SK-N-SH (cell line): ENCODE measurements at regions not wholly inside any gene's neighbourhood (a gene's known extent, or its start where the extent isn't known, plus 50 kb on each side); places are given as distances from the start of the nearest gene placed in this dataset.

Experiments used
- CHD2 ChIP-seq: fragments of 150-350 bp; IDR thresholded peaks from 2 replicates; pipeline ENCODE4 v1.6.1; 2018; ENCODE audit warnings: low read length; ENCODE audit not compliant: partially characterized antibody
- CTCF ChIP-seq: fragments of 200-600 bp; sonication (generic); IDR thresholded peaks from 2 replicates; pipeline ENCODE4 v1.6.1; 2017; ENCODE audit warnings: antibody characterized with exemption, mild to moderate bottlenecking, moderate library complexity

DNA sequence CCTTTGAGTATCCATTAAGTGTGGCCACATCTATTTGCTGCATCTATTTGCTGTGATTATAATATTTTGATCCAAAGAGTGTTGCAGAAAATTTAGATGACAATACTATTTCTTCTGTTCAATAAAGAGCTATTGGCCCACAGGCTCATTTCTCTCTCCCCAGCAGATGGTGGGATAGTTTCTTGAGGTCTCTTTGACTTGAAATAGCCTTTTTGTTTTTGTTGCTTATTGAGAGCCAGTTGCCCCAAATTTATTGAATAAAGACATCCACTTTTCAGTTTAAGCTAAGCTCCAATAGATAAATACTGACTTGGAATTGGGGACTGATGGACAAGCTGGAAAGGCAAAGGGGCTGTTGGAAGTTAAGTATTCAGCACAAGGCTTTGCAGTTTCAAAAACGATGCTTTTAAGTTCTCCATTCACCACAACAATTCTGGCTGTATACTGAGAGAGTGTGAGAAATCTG, 290.1 kb upstream of the MPDZ start:
- no peak for TF ChIP-seq CTCF
- no peak for TF ChIP-seq CHD2
